ENCODE measurements at regions not wholly inside any gene's neighbourhood (a gene's known extent, or its start where the extent isn't known, plus 50 kb on each side); places are given as distances from the start of the nearest gene placed in this dataset.

DNA sequence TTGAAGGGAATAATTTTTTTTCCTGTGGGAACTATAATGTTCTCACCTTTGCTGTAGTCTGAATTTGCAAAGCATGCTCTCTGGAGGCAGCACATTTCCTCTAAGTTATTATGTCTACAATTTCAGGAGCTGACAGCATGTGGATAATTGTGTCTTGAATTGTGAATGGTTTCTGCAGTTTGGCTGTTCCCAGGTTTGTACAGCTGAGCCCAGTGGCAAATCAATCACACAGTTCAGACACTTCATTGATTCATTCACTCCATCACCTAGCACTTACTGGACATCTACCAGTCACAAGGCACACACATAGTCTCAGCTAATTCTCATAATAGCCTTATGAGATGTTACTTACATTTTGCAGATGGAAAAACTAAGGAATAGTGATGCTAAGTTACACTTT is 219.0 kb upstream of the ROPN1 start:
- Mint-ChIP-seq H3K27ac (ENCODE audit: unreplicated experiment) (no peak overlapping the region), H3K27me3 (ENCODE audit: insufficient read depth, unreplicated experiment) (peaks cover 14% of the 10 kb centered on the region), H3K4me1 (ENCODE audit: low read depth, unreplicated experiment) (no peaks in the 10 kb centered on the region), H3K4me3 (ENCODE audit: unreplicated experiment) (no peak overlapping the region), H3K9me3 (ENCODE audit: unreplicated experiment) (no peaks in the 10 kb centered on the region), H3K36me3 (ENCODE audit: insufficient read depth, unreplicated experiment) (no peaks in the 10 kb centered on the region)
- Histone ChIP-seq H3K4me1 (no peaks in the 10 kb centered on the region), H3K4me3 (ENCODE audit: low read depth, low read length) (no peak overlapping the region), H3K9me3 (no peaks in the 10 kb centered on the region), H3K27me3 (replicated peaks; ENCODE audit: control insufficient read depth, insufficient read depth, low read length) (no peaks in the 10 kb centered on the region), H3K36me3 (ENCODE audit: control insufficient read depth, insufficient read depth, low read length) (no peaks in the 10 kb centered on the region)
- intact Hi-C loops (cut with micrococcal nuclease; ENCODE audit: unreplicated experiment): no loop called here
- TF ChIP-seq, protein P1, sequence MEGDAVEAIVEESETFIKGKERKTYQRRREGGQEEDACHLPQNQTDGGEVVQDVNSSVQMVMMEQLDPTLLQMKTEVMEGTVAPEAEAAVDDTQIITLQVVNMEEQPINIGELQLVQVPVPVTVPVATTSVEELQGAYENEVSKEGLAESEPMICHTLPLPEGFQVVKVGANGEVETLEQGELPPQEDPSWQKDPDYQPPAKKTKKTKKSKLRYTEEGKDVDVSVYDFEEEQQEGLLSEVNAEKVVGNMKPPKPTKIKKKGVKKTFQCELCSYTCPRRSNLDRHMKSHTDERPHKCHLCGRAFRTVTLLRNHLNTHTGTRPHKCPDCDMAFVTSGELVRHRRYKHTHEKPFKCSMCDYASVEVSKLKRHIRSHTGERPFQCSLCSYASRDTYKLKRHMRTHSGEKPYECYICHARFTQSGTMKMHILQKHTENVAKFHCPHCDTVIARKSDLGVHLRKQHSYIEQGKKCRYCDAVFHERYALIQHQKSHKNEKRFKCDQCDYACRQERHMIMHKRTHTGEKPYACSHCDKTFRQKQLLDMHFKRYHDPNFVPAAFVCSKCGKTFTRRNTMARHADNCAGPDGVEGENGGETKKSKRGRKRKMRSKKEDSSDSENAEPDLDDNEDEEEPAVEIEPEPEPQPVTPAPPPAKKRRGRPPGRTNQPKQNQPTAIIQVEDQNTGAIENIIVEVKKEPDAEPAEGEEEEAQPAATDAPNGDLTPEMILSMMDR (IDR thresholded peaks at IDR 0.05; ENCODE audit: insufficient read depth in 1 of 2, low read depth in 1 of 2, low read length in 1 of 2, severe bottlenecking in 1 of 2, unreplicated experiment in 1 of 2): no peak
- no peak for DNase-seq
- ChIA-PET POLR2A (no interaction called here), CTCF (no interaction called here)
- no TSS peak for BruUV-seq (replicated peaks)

DNA sequence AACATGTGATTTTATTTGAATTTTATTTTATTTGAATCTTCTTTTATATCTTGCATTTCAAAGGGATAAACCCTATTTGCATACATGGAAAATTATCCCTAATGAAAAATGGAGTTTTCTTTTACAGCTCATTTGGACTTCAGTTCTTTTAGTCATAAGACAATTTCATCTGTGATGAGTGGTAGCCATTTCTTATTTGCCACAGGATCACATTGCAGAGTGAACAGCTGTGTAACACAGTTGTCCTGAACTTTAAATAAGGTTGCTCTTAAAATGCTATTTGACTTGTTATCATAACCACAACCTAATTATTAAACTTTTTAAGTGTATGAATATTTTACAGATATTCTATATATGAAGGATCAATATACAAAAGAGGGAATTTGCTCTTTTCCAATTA is 221.7 kb upstream of the ROPN1 start:
- DNase-seq: no peak
- Mint-ChIP-seq H3K9me3 (ENCODE audit: unreplicated experiment) (no peaks in the 10 kb centered on the region), H3K27ac (ENCODE audit: unreplicated experiment) (no peak overlapping the region), H3K4me1 (ENCODE audit: low read depth, unreplicated experiment) (no peaks in the 10 kb centered on the region), H3K4me3 (ENCODE audit: unreplicated experiment) (no peak overlapping the region), H3K36me3 (ENCODE audit: insufficient read depth, unreplicated experiment) (no peaks in the 10 kb centered on the region), H3K27me3 (ENCODE audit: insufficient read depth, unreplicated experiment) (peaks cover 6% of the 10 kb centered on the region)
- Histone ChIP-seq H3K27me3 (replicated peaks; ENCODE audit: control insufficient read depth, insufficient read depth, low read length) (no peaks in the 10 kb centered on the region), H3K4me1 (no peaks in the 10 kb centered on the region), H3K36me3 (ENCODE audit: control insufficient read depth, insufficient read depth, low read length) (no peaks in the 10 kb centered on the region), H3K9me3 (no peaks in the 10 kb centered on the region), H3K4me3 (ENCODE audit: low read depth, low read length) (no peak overlapping the region)
- no TSS peak for BruUV-seq (replicated peaks)
- ChIA-PET CTCF (no interaction called here), POLR2A (no interaction called here)
- TF ChIP-seq, protein P1 (IDR thresholded peaks at IDR 0.05; ENCODE audit: insufficient read depth in 1 of 2, low read depth in 1 of 2, low read length in 1 of 2, severe bottlenecking in 1 of 2, unreplicated experiment in 1 of 2): no peak
- intact Hi-C loops (cut with micrococcal nuclease; ENCODE audit: unreplicated experiment): no loop called here

DNA sequence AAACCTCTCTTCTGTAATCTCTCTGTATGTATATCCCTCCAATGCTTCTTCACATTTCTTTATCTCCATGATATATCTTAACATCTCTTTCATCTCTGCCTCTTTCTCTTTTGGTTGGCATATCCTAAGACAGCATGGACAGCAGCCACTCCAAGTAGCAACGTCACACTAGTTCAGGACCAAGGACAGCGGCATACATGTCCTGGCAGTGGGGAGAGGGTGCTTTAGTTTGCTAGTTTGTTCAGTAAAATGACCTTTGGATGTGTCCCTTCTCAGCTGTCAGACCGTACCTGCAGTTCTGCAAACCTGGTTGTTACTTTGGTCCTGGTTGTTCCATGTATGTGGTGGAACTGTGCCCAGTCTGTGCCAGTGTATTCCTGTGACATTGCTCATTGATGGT is 225.6 kb upstream of the ROPN1 start:
- no peak overlapping the region for H3K4me3 Mint-ChIP-seq (ENCODE audit: unreplicated experiment)
- intact Hi-C loops (cut with micrococcal nuclease; ENCODE audit: unreplicated experiment): no loop called here
- H3K36me3 ChIP-seq (ENCODE audit: control insufficient read depth, insufficient read depth, low read length): no peaks in the 10 kb centered on the region
- H3K27me3 ChIP-seq (replicated peaks; ENCODE audit: control insufficient read depth, insufficient read depth, low read length): no peaks in the 10 kb centered on the region
- TF ChIP-seq, protein P1 (IDR thresholded peaks at IDR 0.05; ENCODE audit: insufficient read depth in 1 of 2, low read depth in 1 of 2, low read length in 1 of 2, severe bottlenecking in 1 of 2, unreplicated experiment in 1 of 2): no peak
- no peaks in the 10 kb centered on the region for H3K9me3 ChIP-seq
- H3K9me3 Mint-ChIP-seq (ENCODE audit: unreplicated experiment): no peaks in the 10 kb centered on the region
- no peaks in the 10 kb centered on the region for H3K36me3 Mint-ChIP-seq (ENCODE audit: insufficient read depth, unreplicated experiment)
- CTCF ChIA-PET: no interaction called here
- no TSS peak for BruUV-seq (replicated peaks)
- H3K4me3 ChIP-seq (ENCODE audit: low read depth, low read length): no peak overlapping the region
- peaks cover 13% of the 10 kb centered on the region for H3K27me3 Mint-ChIP-seq (ENCODE audit: insufficient read depth, unreplicated experiment)
- no peaks in the 10 kb centered on the region for H3K4me1 ChIP-seq
- H3K27ac Mint-ChIP-seq (ENCODE audit: unreplicated experiment): no peak overlapping the region
- POLR2A ChIA-PET: no interaction called here
- no peaks in the 10 kb centered on the region for H3K4me1 Mint-ChIP-seq (ENCODE audit: low read depth, unreplicated experiment)
- DNase-seq: peak; percentile 77 to 83
